ENCODE measurements at regions not wholly inside any gene's neighbourhood (a gene's known extent, or its start where the extent isn't known, plus 50 kb on each side); places are given as distances from the start of the nearest gene placed in this dataset.

DNA sequence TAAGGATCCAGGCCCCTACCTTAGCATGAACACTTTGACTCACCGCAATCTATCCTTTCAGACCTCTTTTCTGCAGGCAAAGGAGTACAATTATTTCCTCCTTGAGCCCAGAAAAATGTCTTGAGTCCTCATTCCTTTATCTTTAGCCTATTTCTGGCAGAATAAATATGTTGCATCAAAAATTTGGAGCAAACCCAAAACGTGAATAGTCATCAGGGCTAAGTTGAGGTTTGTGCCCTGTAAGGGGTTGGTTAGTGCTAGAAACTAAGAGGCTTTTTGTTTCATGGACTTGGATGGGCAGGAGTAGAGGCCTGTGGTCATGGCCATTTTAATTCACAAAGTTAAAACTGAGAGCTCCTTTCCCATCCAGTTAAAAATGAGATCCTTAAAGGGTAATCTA lies 460.3 kb downstream of the GBA3 start:
- in situ Hi-C loops (cut with HindIII; ENCODE audit: extremely low pct_ligation_motif_present, low pct_unique_long_range_greater_than_20kb): no loop called here
- 3% methylated on average over 2 of the region's 2 CpGs for WGBS (ENCODE audit: low lambda C conversion rate)

DNA sequence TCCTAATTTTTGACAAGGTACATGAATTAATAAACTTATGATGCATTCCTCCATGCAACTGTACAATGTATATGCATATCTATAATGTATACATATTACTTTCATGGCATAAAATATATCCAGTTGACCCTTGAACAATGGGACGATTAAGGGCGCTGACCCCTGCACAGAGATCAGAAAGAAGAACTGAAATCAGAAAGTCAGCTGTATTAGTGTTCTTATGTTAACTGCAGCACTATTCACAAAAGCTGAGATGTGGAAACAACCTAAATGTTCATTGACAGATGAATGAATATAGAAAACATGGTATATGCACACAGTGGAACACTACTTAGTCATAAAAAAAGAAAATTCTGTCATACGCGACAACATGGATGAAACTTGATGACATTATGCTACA lies 457.1 kb downstream of the GBA3 start:
- CTCF ChIA-PET (ENCODE audit: low intra/inter-chr PET ratio, low total read pairs): no interaction called here
- intact Hi-C loops (cut with micrococcal nuclease; ENCODE audit: unreplicated experiment): no loop called here
- in situ Hi-C loops (cut with HindIII; ENCODE audit: extremely low pct_ligation_motif_present, low pct_unique_long_range_greater_than_20kb): no loop called here

More for the DNA sequence above, 460.3 kb downstream of the GBA3 start:
- no peak overlapping the region for H3K27ac ChIP-seq (ENCODE audit: extremely low read length, insufficient read depth, low read length)
- BruUV-seq (replicated peaks): no TSS peak
- H3K9ac ChIP-seq (ENCODE audit: insufficient read depth, low read depth, low read length): no peak overlapping the region
- no peaks in the 10 kb centered on the region for H3K4me1 ChIP-seq (ENCODE audit: insufficient read depth, low read length)
- no peaks in the 10 kb centered on the region for H3K79me2 ChIP-seq (ENCODE audit: insufficient read depth, low read length)
- FAIRE-seq (no peak), ATAC-seq (no peak), DNase-seq (ENCODE audit: low spot score) (no peak)
- ChIA-PET POLR2A (no interaction called here), CTCF (ENCODE audit: low intra/inter-chr PET ratio, low total read pairs) (no interaction called here)
- H3K4me2 ChIP-seq (ENCODE audit: low read depth, low read length): no peak overlapping the region
- H3K27me3 ChIP-seq (ENCODE audit: control insufficient read depth in 1 of 2, insufficient read depth in 2 of 2, low read length in 2 of 2): no peaks in the 10 kb centered on the region
- intact Hi-C loops (cut with micrococcal nuclease; ENCODE audit: unreplicated experiment): no loop called here
- no peaks in the 10 kb centered on the region for H4K20me1 ChIP-seq (ENCODE audit: insufficient read depth, low read length)
- no peaks in the 10 kb centered on the region for H3K36me3 ChIP-seq (replicated peaks in 1 of 2; ENCODE audit: control insufficient read depth in 1 of 2, insufficient read depth in 2 of 2, low read length in 2 of 2)
- H3K9me3 ChIP-seq (ENCODE audit: low read length): no peaks in the 10 kb centered on the region
- TF ChIP-seq ZNF256 (CRISPR knock-in tag; conservative IDR thresholded peaks at IDR 0.05): no peak
- no peak for TF ChIP-seq ZNF296 (CRISPR knock-in tag; conservative IDR thresholded peaks at IDR 0.05)
- TF ChIP-seq, protein P1, sequence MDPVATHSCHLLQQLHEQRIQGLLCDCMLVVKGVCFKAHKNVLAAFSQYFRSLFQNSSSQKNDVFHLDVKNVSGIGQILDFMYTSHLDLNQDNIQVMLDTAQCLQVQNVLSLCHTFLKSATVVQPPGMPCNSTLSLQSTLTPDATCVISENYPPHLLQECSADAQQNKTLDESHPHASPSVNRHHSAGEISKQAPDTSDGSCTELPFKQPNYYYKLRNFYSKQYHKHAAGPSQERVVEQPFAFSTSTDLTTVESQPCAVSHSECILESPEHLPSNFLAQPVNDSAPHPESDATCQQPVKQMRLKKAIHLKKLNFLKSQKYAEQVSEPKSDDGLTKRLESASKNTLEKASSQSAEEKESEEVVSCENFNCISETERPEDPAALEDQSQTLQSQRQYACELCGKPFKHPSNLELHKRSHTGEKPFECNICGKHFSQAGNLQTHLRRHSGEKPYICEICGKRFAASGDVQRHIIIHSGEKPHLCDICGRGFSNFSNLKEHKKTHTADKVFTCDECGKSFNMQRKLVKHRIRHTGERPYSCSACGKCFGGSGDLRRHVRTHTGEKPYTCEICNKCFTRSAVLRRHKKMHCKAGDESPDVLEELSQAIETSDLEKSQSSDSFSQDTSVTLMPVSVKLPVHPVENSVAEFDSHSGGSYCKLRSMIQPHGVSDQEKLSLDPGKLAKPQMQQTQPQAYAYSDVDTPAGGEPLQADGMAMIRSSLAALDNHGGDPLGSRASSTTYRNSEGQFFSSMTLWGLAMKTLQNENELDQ (CRISPR knock-in tag; IDR thresholded peaks at IDR 0.05; ENCODE audit: borderline replicate concordance): no peak
- TF ChIP-seq TP53 (CRISPR knock-in tag; conservative IDR thresholded peaks at IDR 0.05): no peak
- TF ChIP-seq SRSF1 (optimal IDR thresholded peaks at IDR 0.05; ENCODE audit: low read depth, low read length): no peak
- no peak for TF ChIP-seq ZNF724P (CRISPR knock-in tag; IDR thresholded peaks at IDR 0.05; ENCODE audit: borderline replicate concordance)
- no peak for TF ChIP-seq HOXA5 (CRISPR knock-in tag; IDR thresholded peaks at IDR 0.05)
- TF ChIP-seq ZNF589 (CRISPR knock-in tag; conservative IDR thresholded peaks at IDR 0.05): no peak
- TF ChIP-seq FOSL1 (CRISPR knock-in tag; IDR thresholded peaks at IDR 0.05; ENCODE audit: borderline replicate concordance): no peak
- no peak overlapping the region for H3K4me3 ChIP-seq (replicated peaks in 1 of 3; ENCODE audit: insufficient read depth in 1 of 3, low read depth in 2 of 3, low read length in 3 of 3)
- no peak overlapping the region for H2AFZ ChIP-seq (ENCODE audit: low read length)

More for the DNA sequence above, 457.1 kb downstream of the GBA3 start:
- Histone ChIP-seq H3K79me2 (ENCODE audit: insufficient read depth, low read length) (no peaks in the 10 kb centered on the region), H3K4me1 (ENCODE audit: insufficient read depth, low read length) (no peaks in the 10 kb centered on the region), H3K9me3 (ENCODE audit: low read length) (no peaks in the 10 kb centered on the region), H3K27me3 (ENCODE audit: control insufficient read depth in 1 of 2, insufficient read depth in 2 of 2, low read length in 2 of 2) (no peaks in the 10 kb centered on the region), H3K4me3 (replicated peaks in 1 of 3; ENCODE audit: insufficient read depth in 1 of 3, low read depth in 2 of 3, low read length in 3 of 3) (no peak overlapping the region), H3K27ac (ENCODE audit: extremely low read length, insufficient read depth, low read length) (no peak overlapping the region), H3K4me2 (ENCODE audit: low read depth, low read length) (no peak overlapping the region), H2AFZ (ENCODE audit: low read length) (no peak overlapping the region), H3K36me3 (replicated peaks in 1 of 2; ENCODE audit: control insufficient read depth in 1 of 2, insufficient read depth in 2 of 2, low read length in 2 of 2) (no peaks in the 10 kb centered on the region), H3K9ac (ENCODE audit: insufficient read depth, low read depth, low read length) (no peak overlapping the region), H4K20me1 (ENCODE audit: insufficient read depth, low read length) (no peaks in the 10 kb centered on the region)
- no peak for TF ChIP-seq NFE2 (CRISPR knock-in tag; IDR thresholded peaks at IDR 0.05)
- TF ChIP-seq ZMYM2 (CRISPR knock-in tag; IDR thresholded peaks at IDR 0.05): no peak
- no peak for TF ChIP-seq ZNF569 (CRISPR knock-in tag; IDR thresholded peaks at IDR 0.05; ENCODE audit: borderline replicate concordance)
- TF ChIP-seq MED1 (CRISPR knock-in tag; IDR thresholded peaks at IDR 0.05): no peak
- TF ChIP-seq ATF7-NPFF (CRISPR knock-in tag; IDR thresholded peaks at IDR 0.05; ENCODE audit: low read depth): no peak
- POLR2A ChIA-PET: no interaction called here
- FAIRE-seq (no peak), ATAC-seq (no peak), DNase-seq (ENCODE audit: low spot score) (no peak)
- no TSS peak for BruUV-seq (replicated peaks)
- WGBS (ENCODE audit: low lambda C conversion rate): 50% methylated on average over 4 of the region's 4 CpGs

All from HepG2 (cell line).